ENCODE measurements at regions not wholly inside any gene's neighbourhood (a gene's known extent, or its start where the extent isn't known, plus 50 kb on each side); places are given as distances from the start of the nearest gene placed in this dataset.

DNA sequence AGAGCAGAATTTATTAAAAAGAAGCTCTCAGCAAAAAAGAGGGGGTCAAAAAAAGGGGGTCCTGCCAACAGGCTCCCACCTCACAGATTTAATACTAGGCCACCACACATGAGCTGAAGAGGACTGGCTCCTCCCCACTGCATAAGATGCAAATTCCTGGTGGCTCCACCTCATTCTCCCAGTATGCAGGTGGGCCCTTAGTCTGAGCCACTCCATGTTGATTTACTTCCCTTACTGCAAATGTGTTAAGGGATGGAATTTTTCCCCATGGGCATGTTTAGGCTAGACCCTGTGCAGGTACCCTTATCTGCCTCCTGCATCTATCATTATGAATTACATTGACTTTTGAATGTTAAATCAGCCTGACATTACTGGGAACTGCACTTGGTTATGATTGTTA lies 82.9 kb downstream of the ISOC1 start:
- TF ChIP-seq EZH2 (IDR thresholded peaks at IDR 0.05; ENCODE audit: low read length, unreplicated experiment) = no peak
- TF ChIP-seq EZH2phosphoT487 (IDR thresholded peaks at IDR 0.05; ENCODE audit: borderline replicate concordance, low read length) = no peak
- TF ChIP-seq, protein P1, sequence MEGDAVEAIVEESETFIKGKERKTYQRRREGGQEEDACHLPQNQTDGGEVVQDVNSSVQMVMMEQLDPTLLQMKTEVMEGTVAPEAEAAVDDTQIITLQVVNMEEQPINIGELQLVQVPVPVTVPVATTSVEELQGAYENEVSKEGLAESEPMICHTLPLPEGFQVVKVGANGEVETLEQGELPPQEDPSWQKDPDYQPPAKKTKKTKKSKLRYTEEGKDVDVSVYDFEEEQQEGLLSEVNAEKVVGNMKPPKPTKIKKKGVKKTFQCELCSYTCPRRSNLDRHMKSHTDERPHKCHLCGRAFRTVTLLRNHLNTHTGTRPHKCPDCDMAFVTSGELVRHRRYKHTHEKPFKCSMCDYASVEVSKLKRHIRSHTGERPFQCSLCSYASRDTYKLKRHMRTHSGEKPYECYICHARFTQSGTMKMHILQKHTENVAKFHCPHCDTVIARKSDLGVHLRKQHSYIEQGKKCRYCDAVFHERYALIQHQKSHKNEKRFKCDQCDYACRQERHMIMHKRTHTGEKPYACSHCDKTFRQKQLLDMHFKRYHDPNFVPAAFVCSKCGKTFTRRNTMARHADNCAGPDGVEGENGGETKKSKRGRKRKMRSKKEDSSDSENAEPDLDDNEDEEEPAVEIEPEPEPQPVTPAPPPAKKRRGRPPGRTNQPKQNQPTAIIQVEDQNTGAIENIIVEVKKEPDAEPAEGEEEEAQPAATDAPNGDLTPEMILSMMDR (conservative IDR thresholded peaks at IDR 0.05; ENCODE audit: low read depth, low read length) = no peak
